IPS DF 6.9 (cell line): ENCODE measurements at regions not wholly inside any gene's neighbourhood (a gene's known extent, or its start where the extent isn't known, plus 50 kb on each side); places are given as distances from the start of the nearest gene placed in this dataset.

Experiments used
- DNase-seq: peaks from one replicate; pipeline ENCODE4 v3.0.0-alpha.2; 2013; ENCODE audit warnings: low read depth, low spot score
- H3K27ac ChIP-seq: one replicate; pipeline ENCODE4 v1.5.1; 2013; ENCODE audit warnings: low read length, control low read depth
- H3K27me3 ChIP-seq: 2 replicates; pipeline ENCODE4 v1.6.1; 2013; ENCODE audit warnings: mild to moderate bottlenecking, low read length; ENCODE audit not compliant: control insufficient read depth, insufficient read depth
- H3K36me3 ChIP-seq: 2 replicates; pipeline ENCODE4 v1.6.1; 2013; ENCODE audit warnings: low read length; ENCODE audit not compliant: control insufficient read depth, insufficient read depth
- H3K4me1 ChIP-seq: 2 replicates; pipeline ENCODE4 v1.6.1; 2013; ENCODE audit warnings: low read length; ENCODE audit not compliant: control insufficient read depth, insufficient read depth
- H3K4me3 ChIP-seq: 2 replicates; pipeline ENCODE4 v1.5.1; 2013; ENCODE audit warnings: mild to moderate bottlenecking, low read length
- H3K9me3 ChIP-seq: 2 replicates; pipeline ENCODE4 v1.6.1; 2013; ENCODE audit warnings: low read length, inconsistent platforms; ENCODE audit not compliant: control insufficient read depth, insufficient read depth
- WGBS: extraction: QIAGEN DNeasy Blood & Tissue Kit; methylation state at CpG from one replicate; pipeline ENCODE4 v1.1.7; 2013; ENCODE audit warnings: mixed read lengths, missing lambda C conversion rate; ENCODE audit not compliant: insufficient read length, insufficient coverage; 5-methylcytosine and 5-hydroxymethylcytosine counted together

- Histone ChIP-seq H3K36me3 (no peaks in the 10 kb centered on the region), H3K4me3 (no peak overlapping the region), H3K27ac (no peak overlapping the region), H3K27me3 (peaks cover 2% of the 10 kb centered on the region; the same call in 1 of the 2 replicates), H3K9me3 (no peaks in the 10 kb centered on the region), H3K4me1 (peaks cover 5% of the 10 kb centered on the region)
- no CpG with 5 or more reads among the region's 6 CpGs for WGBS
- DNase-seq: no peak
Measured at GRCh38 chr1:54497338-54497737, 50.7 kb upstream of the ACOT11 start.

GRCh38 chr1:54495954-54496353 lies 52.1 kb upstream of the ACOT11 start:
- Histone ChIP-seq H3K27ac (no peak overlapping the region), H3K36me3 (no peaks in the 10 kb centered on the region), H3K4me3 (no peak overlapping the region), H3K4me1 (peaks cover 7% of the 10 kb centered on the region), H3K27me3 (no peaks in the 10 kb centered on the region), H3K9me3 (no peaks in the 10 kb centered on the region)
- WGBS: no CpG with 5 or more reads among the region's 7 CpGs
- DNase-seq: no peak

- WGBS: no CpG with 5 or more reads among the region's 2 CpGs
Measured at GRCh38 chr1:54493608-54494007, 54.4 kb upstream of the ACOT11 start.

GRCh38 chr1:54490361-54491248 lies 57.4 kb upstream of the ACOT11 start:
- Histone ChIP-seq H3K9me3 (no peaks in the 10 kb centered on the region), H3K4me3 (no peak overlapping the region), H3K4me1 (peaks cover 8% of the 10 kb centered on the region; the same call in 1 of the 2 replicates), H3K27ac (no peak overlapping the region), H3K27me3 (no peaks in the 10 kb centered on the region; the same call in 1 of the 2 replicates), H3K36me3 (no peaks in the 10 kb centered on the region)
- no peak for DNase-seq
- no CpG with 5 or more reads among the region's 22 CpGs for WGBS

More at GRCh38 chr1:54493608-54494007, 54.4 kb upstream of the ACOT11 start:
- Histone ChIP-seq H3K4me3 (no peak overlapping the region), H3K27ac (no peak overlapping the region), H3K4me1 (peaks cover 6% of the 10 kb centered on the region; the same call in 1 of the 2 replicates), H3K36me3 (no peaks in the 10 kb centered on the region), H3K9me3 (no peaks in the 10 kb centered on the region), H3K27me3 (no peaks in the 10 kb centered on the region)
- no peak for DNase-seq

GRCh38 chr1:54489627-54490250 lies 58.3 kb upstream of the ACOT11 start:
- Histone ChIP-seq H3K27me3 (no peaks in the 10 kb centered on the region; the same call in 1 of the 2 replicates), H3K36me3 (no peaks in the 10 kb centered on the region), H3K9me3 (no peaks in the 10 kb centered on the region), H3K27ac (no peak overlapping the region), H3K4me3 (no peak overlapping the region), H3K4me1 (peaks cover 8% of the 10 kb centered on the region; the same call in 1 of the 2 replicates)
- no peak for DNase-seq
- no CpG with 5 or more reads among the region's 10 CpGs for WGBS

GRCh38 chr1:54488779-54489626 lies 59.0 kb upstream of the ACOT11 start:
- H3K27ac ChIP-seq: no peak overlapping the region
- H3K4me3 ChIP-seq: peak overlapping the region; percentile 44; the same call in 1 of the 2 replicates
- WGBS: no CpG with 5 or more reads among the region's 51 CpGs

GRCh38 chr1:54488065-54488750 lies 59.8 kb upstream of the ACOT11 start:
- no peak overlapping the region for H3K27ac ChIP-seq
- H3K27me3 ChIP-seq: no peaks in the 10 kb centered on the region; the same call in 1 of the 2 replicates
- DNase-seq: no peak
- no CpG with 5 or more reads among the region's 62 CpGs for WGBS
- peaks cover 8% of the 10 kb centered on the region; the same call in 1 of the 2 replicates for H3K4me1 ChIP-seq
- H3K9me3 ChIP-seq: no peaks in the 10 kb centered on the region
- H3K36me3 ChIP-seq: no peaks in the 10 kb centered on the region
- no peak overlapping the region; the same call in 1 of the 2 replicates for H3K4me3 ChIP-seq

More at GRCh38 chr1:54488779-54489626, 59.0 kb upstream of the ACOT11 start:
- no peak for DNase-seq
- Histone ChIP-seq H3K27me3 (no peaks in the 10 kb centered on the region; the same call in 1 of the 2 replicates), H3K36me3 (no peaks in the 10 kb centered on the region), H3K4me1 (peaks cover 8% of the 10 kb centered on the region; the same call in 1 of the 2 replicates), H3K9me3 (no peaks in the 10 kb centered on the region)

GRCh38 chr1:54487571-54488050 lies 60.4 kb upstream of the ACOT11 start:
- H3K9me3 ChIP-seq: no peaks in the 10 kb centered on the region
- peaks cover 8% of the 10 kb centered on the region; the same call in 1 of the 2 replicates for H3K4me1 ChIP-seq
- DNase-seq: no peak
- no peak overlapping the region for H3K27ac ChIP-seq
- WGBS: no CpG with 5 or more reads among the region's 21 CpGs
- H3K4me3 ChIP-seq: peak overlapping the region; percentile 7; the same call in 1 of the 2 replicates
- no peaks in the 10 kb centered on the region for H3K36me3 ChIP-seq
- H3K27me3 ChIP-seq: no peaks in the 10 kb centered on the region; the same call in 1 of the 2 replicates

- no peaks in the 10 kb centered on the region for H3K36me3 ChIP-seq
- no peak overlapping the region for H3K4me3 ChIP-seq
- DNase-seq: no peak
- no peak overlapping the region for H3K27ac ChIP-seq
- WGBS: no CpG with 5 or more reads among the region's 8 CpGs
- H3K4me1 ChIP-seq: peaks cover 8% of the 10 kb centered on the region; the same call in 1 of the 2 replicates
- H3K9me3 ChIP-seq: no peaks in the 10 kb centered on the region
- H3K27me3 ChIP-seq: no peaks in the 10 kb centered on the region; the same call in 1 of the 2 replicates
Measured at GRCh38 chr1:54486907-54487306, 61.1 kb upstream of the ACOT11 start.
